ENCODE measurements at regions not wholly inside any gene's neighbourhood (a gene's known extent, or its start where the extent isn't known, plus 50 kb on each side); places are given as distances from the start of the nearest gene placed in this dataset.

- TF ChIP-seq TAF1 (IDR thresholded peaks at IDR 0.05; ENCODE audit: borderline replicate concordance, low read depth, low read length), result no peak
- no peak for TF ChIP-seq POLR2AphosphoS5 (IDR thresholded peaks at IDR 0.05; ENCODE audit: low read depth, low read length)
- TF ChIP-seq POLR2A (IDR thresholded peaks at IDR 0.05; ENCODE audit: low read depth, low read length), result no peak
These were observed 276.0 kb upstream of the SALL1 start for GRCh38 chr16:51427085-51427484.

All from GM12892 (cell line).